H9 (cell line): ENCODE measurements at regions not wholly inside any gene's neighbourhood (a gene's known extent, or its start where the extent isn't known, plus 50 kb on each side); places are given as distances from the start of the nearest gene placed in this dataset.

Experiments used
- DNase-seq: peaks from one replicate; pipeline ENCODE4 v3.0.0-alpha.2; 2017
- H2AFZ ChIP-seq: one replicate; pipeline ENCODE4 v1.6.1; 2013; ENCODE audit warnings: mild to moderate bottlenecking, low read length, control low read depth, moderate library complexity
- H2AK5ac ChIP-seq: 2 replicates; pipeline ENCODE4 v1.6.1; 2013; ENCODE audit warnings: low read length, control low read depth, mixed read lengths; ENCODE audit not compliant: insufficient read length
- H2BK120ac ChIP-seq: one replicate; pipeline ENCODE4 v1.6.1; 2013; ENCODE audit warnings: low read depth, mild to moderate bottlenecking, low read length, control low read depth, inconsistent platforms; ENCODE audit not compliant: poor library complexity, severe bottlenecking
- H2BK12ac ChIP-seq: 2 replicates; pipeline ENCODE4 v1.6.1; 2013; ENCODE audit warnings: low read length, control low read depth, mixed read lengths, low read depth; ENCODE audit not compliant: insufficient read length
- H2BK15ac ChIP-seq: 2 replicates; pipeline ENCODE4 v1.6.1; 2013; ENCODE audit warnings: low read depth, low read length, control low read depth
- H2BK20ac ChIP-seq: one replicate; pipeline ENCODE4 v1.6.1; 2013; ENCODE audit warnings: low read depth, mild to moderate bottlenecking, low read length, control low read depth, inconsistent platforms; ENCODE audit not compliant: poor library complexity, severe bottlenecking
- H2BK5ac ChIP-seq: 2 replicates; pipeline ENCODE4 v1.6.1; 2013; ENCODE audit warnings: low read length, control low read depth, mixed read lengths; ENCODE audit not compliant: insufficient read length
- H3K14ac ChIP-seq: 2 replicates; pipeline ENCODE4 v1.6.1; 2013; ENCODE audit warnings: low read length, control low read depth; ENCODE audit not compliant: insufficient read depth
- H3K18ac ChIP-seq: 2 replicates; pipeline ENCODE4 v1.6.1; 2013; ENCODE audit warnings: low read depth, mild to moderate bottlenecking, mixed read lengths, low read length, control low read depth; ENCODE audit not compliant: insufficient read length
- H3K23ac ChIP-seq: 2 replicates; pipeline ENCODE4 v1.6.1; 2013; ENCODE audit warnings: low read length, control low read depth, mixed read lengths, low read depth; ENCODE audit not compliant: insufficient read length
- H3K23me2 ChIP-seq: 2 replicates; pipeline ENCODE4 v1.6.1; 2013; ENCODE audit warnings: low read depth, mild to moderate bottlenecking, mixed read lengths, low read length, control low read depth; ENCODE audit not compliant: insufficient read length, poor library complexity, severe bottlenecking
- H3K27ac ChIP-seq: 2 replicates; pipeline ENCODE4 v1.5.1; 2013; ENCODE audit warnings: low read length, control low read depth, mixed read lengths, low read depth; ENCODE audit not compliant: insufficient read length
- H3K27me3 ChIP-seq: 2 replicates; pipeline ENCODE4 v1.6.1; 2013; ENCODE audit warnings: low read length, control low read depth, inconsistent platforms; ENCODE audit not compliant: insufficient read depth
- H3K4ac ChIP-seq: 2 replicates; pipeline ENCODE4 v1.6.1; 2013; ENCODE audit warnings: low read depth, mild to moderate bottlenecking, control low read depth, inconsistent platforms, low read length, moderate library complexity
- H3K4me1 ChIP-seq: 2 replicates; pipeline ENCODE4 v1.6.1; 2013; ENCODE audit warnings: low read length, control low read depth, inconsistent platforms; ENCODE audit not compliant: insufficient read depth
- H3K4me2 ChIP-seq: 2 replicates; pipeline ENCODE4 v1.6.1; 2013; ENCODE audit warnings: low read length, control low read depth, mixed read lengths; ENCODE audit not compliant: insufficient read length, insufficient read depth
- H3K56ac ChIP-seq: 2 replicates; pipeline ENCODE4 v1.6.1; 2013; ENCODE audit warnings: low read depth, mild to moderate bottlenecking, mixed read lengths, low read length, control low read depth; ENCODE audit not compliant: insufficient read length
- H3K79me1 ChIP-seq: 2 replicates; pipeline ENCODE4 v1.6.1; 2013; ENCODE audit warnings: low read depth, mild to moderate bottlenecking, moderate library complexity, low read length, control low read depth, inconsistent platforms; ENCODE audit not compliant: insufficient read depth, poor library complexity, severe bottlenecking
- H3K79me2 ChIP-seq: 2 replicates; pipeline ENCODE4 v1.6.1; 2013; ENCODE audit warnings: low read length, control low read depth, inconsistent platforms; ENCODE audit not compliant: insufficient read depth
- H3K9ac ChIP-seq: 2 replicates; pipeline ENCODE4 v1.6.1; 2013; ENCODE audit warnings: low read length, control low read depth, mixed read lengths; ENCODE audit not compliant: insufficient read length; ENCODE audit errors: extremely low read depth
- H3K9me3 ChIP-seq: one replicate; pipeline ENCODE4 v1.6.1; 2013; ENCODE audit warnings: low read depth, low read length, inconsistent platforms; ENCODE audit not compliant: control insufficient read depth
- H3T11ph ChIP-seq: one replicate; pipeline ENCODE4 v1.6.1; 2013; ENCODE audit warnings: mild to moderate bottlenecking, low read length, control low read depth, inconsistent platforms
- H4K20me1 ChIP-seq: one replicate; pipeline ENCODE4 v1.6.1; 2013; ENCODE audit not compliant: control insufficient read depth, insufficient read length, insufficient read depth
- H4K5ac ChIP-seq: 2 replicates; pipeline ENCODE4 v1.6.1; 2013; ENCODE audit warnings: low read depth, mild to moderate bottlenecking, mixed read lengths, low read length, control low read depth; ENCODE audit not compliant: insufficient read length
- H4K8ac ChIP-seq: replicated peaks from 2 replicates; pipeline ENCODE4 v1.6.1; 2013; ENCODE audit warnings: low read length, control low read depth, mixed read lengths, low read depth; ENCODE audit not compliant: insufficient read length
- H4K91ac ChIP-seq: 2 replicates; pipeline ENCODE4 v1.6.1; 2013; ENCODE audit warnings: low read depth, mild to moderate bottlenecking, moderate library complexity, mixed read lengths, low read length, control low read depth; ENCODE audit not compliant: insufficient read length
- H3K27ac Mint-ChIP-seq, 3 experiments: 2 replicates in 2 of 3; 3 replicates in 1 of 3; pipeline ENCODE4 v1.8.0; 2020 to 2021; ENCODE audit warnings: mixed read lengths in 3 of 3, mild to moderate bottlenecking in 1 of 3, moderate library complexity in 1 of 3
- H3K27me3 Mint-ChIP-seq: 2 replicates; pipeline ENCODE4 v1.8.0; 2021; ENCODE audit warnings: low read depth, mild to moderate bottlenecking, moderate library complexity, mixed read lengths
- H3K36me3 Mint-ChIP-seq, 3 experiments: 2 replicates in 2 of 3; 3 replicates in 1 of 3; pipeline ENCODE4 v1.8.0; 2020 to 2021; ENCODE audit warnings: low read depth in 3 of 3, mixed read lengths in 3 of 3; ENCODE audit not compliant: insufficient read depth in 1 of 3
- H3K4me1 Mint-ChIP-seq, 2 experiments: 2 replicates each; pipeline ENCODE4 v1.8.0; 2020; ENCODE audit warnings: mixed read lengths in 2 of 2
- H3K4me3 Mint-ChIP-seq, 2 experiments: 2 replicates in 1 of 2; 3 replicates in 1 of 2; pipeline ENCODE4 v1.8.0; 2020 to 2021; ENCODE audit warnings: mild to moderate bottlenecking in 2 of 2, mixed read lengths in 2 of 2, moderate library complexity in 1 of 2
- H3K9me3 Mint-ChIP-seq, 2 experiments: 2 replicates in 1 of 2; 3 replicates in 1 of 2; pipeline ENCODE4 v1.8.0; 2020; ENCODE audit warnings: mild to moderate bottlenecking in 2 of 2, mixed read lengths in 2 of 2, moderate library complexity in 1 of 2
- CTCF ChIP-seq: fragments of 200-600 bp; sonication (generic); conservative IDR thresholded peaks from 3 replicates; pipeline ENCODE4 v1.8.0; 2021; ENCODE audit warnings: antibody characterized with exemption, mild to moderate bottlenecking
- WGBS: extraction: QIAGEN DNeasy Blood & Tissue Kit; methylation state at CpG from one replicate; pipeline ENCODE4 v1.1.7; 2013; ENCODE audit warnings: missing lambda C conversion rate, low lambda C conversion rate, mixed read lengths; ENCODE audit not compliant: insufficient read length; ENCODE audit errors: extremely low coverage; 5-methylcytosine and 5-hydroxymethylcytosine counted together

- Histone ChIP-seq H3K4me2 (no peak overlapping the region), H3K56ac (no peak overlapping the region), H3K14ac (no peak overlapping the region), H4K20me1 (no peaks in the 10 kb centered on the region), H2BK120ac (no peak overlapping the region), H2BK5ac (no peak overlapping the region), H3T11ph (no peak overlapping the region), H2BK12ac (no peak overlapping the region), H3K23ac (no peak overlapping the region), H2AFZ (no peak overlapping the region), H2BK20ac (no peak overlapping the region), H3K79me2 (no peaks in the 10 kb centered on the region), H3K27me3 (no peaks in the 10 kb centered on the region), H2BK15ac (no peak overlapping the region), H3K23me2 (no peaks in the 10 kb centered on the region), H3K79me1 (no peaks in the 10 kb centered on the region), H3K9ac (no peak overlapping the region), H3K9me3 (no peaks in the 10 kb centered on the region), H4K91ac (no peak overlapping the region), H2AK5ac (no peak overlapping the region), H3K27ac (no peak overlapping the region), H4K8ac (no peak overlapping the region), H4K5ac (no peak overlapping the region), H3K4ac (no peak overlapping the region), H3K4me1 (peaks cover 7% of the 10 kb centered on the region; the same call in 1 of the 2 replicates), H3K18ac (no peak overlapping the region)
- WGBS = no CpG with 5 or more reads among the region's 2 CpGs
- no peak for DNase-seq
- no peak for TF ChIP-seq CTCF
- Mint-ChIP-seq H3K9me3 (peaks cover 0 to 7% of the 10 kb centered on the region in 2 experiments; a peak in 2 of 5 replicates), H3K27me3 (peaks cover 2% of the 10 kb centered on the region), H3K36me3 (peaks cover 0 to 7% (median 7%) of the 10 kb centered on the region in 3 experiments; a peak in 4 of 7 replicates), H3K27ac (no peak overlapping the region), H3K4me1 (peaks cover 19 to 20% of the 10 kb centered on the region in 2 experiments), H3K4me3 (no peak overlapping the region)
Observed at GRCh38 chr9:90499761-90500160, 142.9 kb downstream of the DIRAS2 start.
